HEK293T (cell line): ENCODE measurements at regions not wholly inside any gene's neighbourhood (a gene's known extent, or its start where the extent isn't known, plus 50 kb on each side); places are given as distances from the start of the nearest gene placed in this dataset.
"Not testable (repeated sequence)": the region's sequence is repeated elsewhere in the genome, so short reads cannot be mapped to it uniquely, and the experiment has no call there.

Experiments used
- CTCF ChIA-PET: fragments of 350-600 bp; formaldehyde crosslinking; extraction: SDS; loops from one replicate; lab custom pipeline; 2021; ENCODE audit warnings: antibody characterized with exemption, inconsistent platforms; lab: Yijun Ruan, JAX
- POLR2A ChIA-PET: fragments of 350-600 bp; formaldehyde crosslinking; extraction: SDS; loops from one replicate; lab custom pipeline; 2020; ENCODE audit warnings: antibody characterized with exemption, inconsistent platforms; lab: Yijun Ruan, JAX
- DNase-seq: peaks from one replicate; pipeline ENCODE4 v3.0.0; 2012; ENCODE audit warnings: mixed read lengths; ENCODE audit errors: extremely low spot score
- HDGF ChIP-seq: fragments of 450-650 bp; IDR thresholded peaks from 2 replicates; pipeline ENCODE4 v1.6.1; 2017; ENCODE audit warnings: antibody characterized with exemption, borderline replicate concordance

DNA sequence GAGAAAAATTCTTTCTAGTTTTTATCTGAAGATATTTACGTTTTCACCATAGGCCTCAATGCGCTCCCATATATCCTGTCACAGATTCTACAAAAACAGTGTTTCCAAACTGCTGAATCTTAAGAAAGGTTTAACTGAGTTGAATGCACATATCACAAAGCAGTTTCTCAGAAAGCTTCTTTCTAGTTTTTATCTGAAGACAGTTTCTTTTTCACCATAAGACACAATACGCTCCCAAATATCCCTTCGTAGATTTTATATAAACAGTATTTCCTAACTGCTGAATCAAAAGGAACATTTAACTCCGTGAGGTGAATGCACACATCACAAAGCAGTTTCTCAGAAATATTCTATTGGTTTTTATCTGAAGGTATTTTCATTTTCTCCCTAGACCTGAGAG lies 385.5 kb downstream of the ALG10 start:
- ChIA-PET CTCF (no interaction called here), POLR2A (no interaction called here)
- TF ChIP-seq HDGF: no peak
- DNase-seq: no peak

DNA sequence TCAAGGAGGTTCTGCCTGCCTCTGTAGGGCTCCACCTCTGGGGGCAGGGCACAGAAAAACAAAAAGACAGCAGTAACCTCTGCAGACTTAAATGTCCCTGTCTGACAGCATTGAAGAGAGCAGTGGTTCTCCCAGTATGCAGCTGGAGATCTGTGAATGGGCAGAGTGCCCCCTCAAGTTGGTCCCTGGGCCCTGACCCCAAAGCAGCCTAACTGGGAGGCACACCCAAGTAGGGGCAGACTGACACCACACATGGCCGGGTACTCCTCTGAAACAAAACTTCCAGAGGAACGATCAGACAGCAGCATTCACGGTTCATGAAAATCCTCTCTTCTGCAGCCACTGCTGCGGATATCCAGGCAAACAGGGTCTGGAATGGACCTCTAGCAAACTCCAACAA lies 409.2 kb downstream of the ALG10 start:
- POLR2A ChIA-PET, CTCF ChIA-PET, DNase-seq: not testable (repeated sequence)
